ENCODE measurements at regions not wholly inside any gene's neighbourhood (a gene's known extent, or its start where the extent isn't known, plus 50 kb on each side); places are given as distances from the start of the nearest gene placed in this dataset.

- no peak for DNase-seq
Measured at GRCh38 chr1:43065191-43065590, 106.5 kb upstream of the SLC2A1 start.

- no peak for DNase-seq
Measured at GRCh38 chr1:43063394-43064219, 104.9 kb upstream of the SLC2A1 start.

GRCh38 chr1:43062527-43063095 is 103.9 kb upstream of the SLC2A1 start:
- DNase-seq, result no peak

DNA sequence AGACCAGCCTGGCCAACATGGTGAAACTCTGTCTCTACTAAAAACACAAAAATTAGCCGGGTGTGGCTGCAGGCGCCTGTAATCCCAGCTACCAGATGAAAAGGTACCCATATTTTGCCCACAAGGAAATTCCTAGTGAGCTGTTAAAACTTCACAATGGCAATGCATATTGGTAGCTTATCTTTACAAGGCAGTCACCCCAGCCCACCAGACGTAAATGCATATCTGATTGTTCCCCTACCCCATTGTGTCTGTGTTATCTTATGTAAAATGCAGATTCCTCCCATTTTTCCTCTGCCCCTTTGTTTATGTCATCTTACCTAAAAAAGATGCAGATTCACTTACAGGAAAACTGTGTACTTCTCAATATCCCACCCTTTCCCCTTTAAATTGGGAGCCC is 103.1 kb upstream of the SLC2A1 start:
- DNase-seq, result no peak

DNA sequence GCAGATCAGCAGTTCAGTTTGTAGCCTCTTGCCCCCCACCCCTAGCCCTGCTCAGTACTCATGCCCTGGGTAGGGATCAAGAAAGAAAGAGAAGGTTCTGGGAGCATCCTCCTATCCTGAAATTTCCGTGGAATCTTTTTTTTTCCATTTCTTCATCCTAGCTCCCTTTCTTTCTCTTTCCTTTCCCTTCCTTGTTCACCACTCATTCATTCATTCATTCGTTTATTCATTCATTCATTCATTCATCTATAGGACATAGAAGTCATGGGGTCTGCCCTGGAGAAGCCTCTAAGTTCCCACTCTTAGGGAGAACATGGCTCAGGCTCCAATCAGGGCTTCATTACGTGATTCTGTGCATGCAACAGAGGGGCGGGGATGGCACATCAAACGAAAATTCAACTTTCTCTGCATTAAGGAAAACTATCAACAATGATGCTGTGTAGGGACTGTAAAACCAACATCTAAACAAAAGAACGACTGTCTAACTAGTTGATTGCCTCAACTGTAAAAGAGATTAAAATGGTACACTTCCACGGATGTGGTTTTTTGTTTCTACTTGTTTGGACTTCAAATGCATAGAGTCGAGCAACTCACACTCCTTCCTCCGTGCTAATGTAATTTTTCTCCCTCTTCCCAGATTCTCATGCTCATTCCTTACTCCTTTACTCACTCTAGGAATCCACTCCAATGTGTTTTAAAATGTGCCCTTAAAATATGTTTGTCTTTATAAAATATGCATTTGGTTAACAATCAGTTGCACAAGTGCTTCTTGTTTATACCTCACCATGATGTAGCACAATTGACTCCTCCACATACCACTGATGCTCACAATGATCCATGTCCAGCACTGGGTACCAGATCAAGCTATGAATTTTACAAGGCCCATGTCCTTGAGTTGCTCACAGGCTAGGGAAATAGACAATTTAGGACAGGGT is 101.2 kb upstream of the SLC2A1 start:
- no peak for DNase-seq

- no peak for DNase-seq
Measured at GRCh38 chr1:43058545-43059360, 100.1 kb upstream of the SLC2A1 start.

GRCh38 chr1:43058056-43058455 is 99.4 kb upstream of the SLC2A1 start:
- no peak for DNase-seq

GRCh38 chr1:43057567-43057966 is 98.9 kb upstream of the SLC2A1 start:
- DNase-seq, result no peak

DNA sequence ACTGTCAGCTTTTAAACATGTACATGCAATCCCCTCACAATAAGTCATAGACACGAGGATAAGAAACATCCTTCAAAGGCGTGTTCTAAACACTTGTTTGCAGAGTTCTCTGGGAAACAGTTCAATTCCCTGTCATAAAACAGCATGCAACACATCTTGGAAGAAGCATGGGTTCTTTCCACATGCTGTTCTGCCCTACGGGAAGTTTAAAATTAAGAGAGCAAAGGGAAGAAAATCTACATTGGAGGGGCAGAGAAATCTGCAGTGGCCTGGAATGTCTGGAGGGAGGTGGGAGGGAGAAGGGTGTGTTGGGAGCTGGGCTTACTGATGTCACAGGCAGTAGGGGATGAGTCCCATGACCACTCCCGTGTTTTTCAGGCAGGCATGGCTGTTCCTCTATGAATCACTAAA is 98.3 kb upstream of the SLC2A1 start:
- no peak for DNase-seq

DNA sequence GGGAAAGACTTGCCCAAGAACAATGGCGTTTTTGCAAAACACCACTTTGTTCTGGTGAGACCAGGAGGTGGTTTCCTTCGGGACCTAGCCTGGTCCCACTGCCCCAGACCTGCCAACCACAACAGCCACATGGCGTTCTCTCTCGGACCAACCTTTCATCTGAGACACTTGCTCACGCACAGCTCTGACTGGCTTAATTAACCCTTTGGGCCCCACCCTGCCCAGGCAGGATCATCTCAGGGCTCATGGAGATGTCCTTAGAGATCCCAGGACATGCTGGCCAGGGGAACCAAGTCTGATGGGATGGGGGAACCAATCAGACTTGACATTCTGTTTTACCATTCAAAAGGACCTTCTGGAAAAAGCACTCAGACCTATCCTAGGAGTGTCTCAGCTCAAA is 97.8 kb upstream of the SLC2A1 start:
- no peak for DNase-seq

- no peak for DNase-seq
Measured at GRCh38 chr1:43054961-43055360, 96.3 kb upstream of the SLC2A1 start.

DNA sequence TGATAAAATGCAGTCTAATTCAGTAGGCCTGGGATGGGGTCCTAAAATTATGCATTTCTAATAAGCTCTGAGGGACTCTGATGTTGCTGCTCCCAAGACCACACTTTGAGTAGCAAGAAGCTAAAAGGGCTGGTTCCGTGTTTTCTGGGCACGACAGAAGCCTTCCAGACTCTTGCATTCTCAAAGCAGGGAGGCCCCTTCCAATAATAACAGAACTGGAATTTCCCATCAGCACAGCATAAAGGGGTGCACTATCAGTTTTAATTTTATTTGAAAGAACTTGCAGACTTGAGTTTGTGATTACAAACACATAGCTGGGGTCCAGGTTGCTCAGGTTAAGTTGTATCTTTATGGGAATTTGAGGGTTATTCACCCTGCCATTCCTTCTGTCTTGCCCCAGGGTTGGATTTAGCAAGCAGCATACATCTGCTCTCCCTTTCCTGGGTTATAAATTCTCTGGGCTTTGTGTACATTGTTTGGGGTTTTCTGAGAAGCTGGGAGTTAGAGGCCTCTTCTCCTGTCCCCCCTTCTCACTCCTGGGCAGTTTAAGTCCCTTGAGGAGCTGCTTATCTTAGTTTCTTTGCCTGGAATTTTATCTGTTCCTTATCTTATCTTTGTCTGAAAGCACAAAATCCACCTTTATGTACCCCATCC is 94.2 kb upstream of the SLC2A1 start:
- DNase-seq, result no peak

- no peak for DNase-seq
Measured at GRCh38 chr1:43052322-43052721, 93.7 kb upstream of the SLC2A1 start.

DNA sequence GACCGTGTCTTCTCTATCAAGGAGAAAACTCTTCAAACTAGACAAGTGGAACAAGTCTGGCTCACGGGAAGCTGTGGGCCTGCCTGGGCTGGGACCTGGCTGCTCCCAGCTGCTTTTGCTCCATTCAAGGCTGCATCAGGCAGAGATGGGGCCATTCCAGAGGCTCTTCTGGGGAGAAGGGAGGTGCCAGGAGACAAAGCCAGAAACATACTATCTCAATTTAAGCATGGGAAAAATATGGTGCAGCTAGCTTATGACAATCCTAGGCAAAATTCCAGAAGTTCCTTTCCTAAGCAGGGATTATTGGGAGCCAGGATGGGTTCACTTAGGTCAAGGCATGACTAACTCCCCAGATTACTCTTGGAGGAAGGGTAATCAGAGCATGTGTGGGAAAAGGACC is 90.8 kb upstream of the SLC2A1 start:
- no peak for DNase-seq

- no peak for DNase-seq
Measured at GRCh38 chr1:43048601-43049011, 89.9 kb upstream of the SLC2A1 start.

DNA sequence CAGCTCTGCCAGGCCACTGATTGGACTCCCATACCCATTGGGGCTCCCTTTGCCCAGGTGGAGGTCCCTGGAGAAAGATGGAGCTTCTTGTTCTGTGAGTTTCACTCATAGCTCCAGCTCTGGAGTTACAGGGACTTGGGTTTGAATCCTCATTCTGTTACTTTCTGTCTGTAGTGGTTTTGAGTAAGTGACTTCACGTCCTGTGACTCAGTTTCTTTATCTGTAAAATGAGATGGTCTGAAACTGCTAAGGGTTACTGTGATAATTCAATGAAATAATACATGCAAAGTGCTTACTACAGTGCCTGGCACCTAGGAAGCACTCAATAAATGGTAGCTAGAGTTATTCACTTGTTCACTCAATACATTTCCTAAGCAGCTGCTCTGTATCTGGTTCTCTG is 88.5 kb upstream of the SLC2A1 start:
- no peak for DNase-seq

DNA sequence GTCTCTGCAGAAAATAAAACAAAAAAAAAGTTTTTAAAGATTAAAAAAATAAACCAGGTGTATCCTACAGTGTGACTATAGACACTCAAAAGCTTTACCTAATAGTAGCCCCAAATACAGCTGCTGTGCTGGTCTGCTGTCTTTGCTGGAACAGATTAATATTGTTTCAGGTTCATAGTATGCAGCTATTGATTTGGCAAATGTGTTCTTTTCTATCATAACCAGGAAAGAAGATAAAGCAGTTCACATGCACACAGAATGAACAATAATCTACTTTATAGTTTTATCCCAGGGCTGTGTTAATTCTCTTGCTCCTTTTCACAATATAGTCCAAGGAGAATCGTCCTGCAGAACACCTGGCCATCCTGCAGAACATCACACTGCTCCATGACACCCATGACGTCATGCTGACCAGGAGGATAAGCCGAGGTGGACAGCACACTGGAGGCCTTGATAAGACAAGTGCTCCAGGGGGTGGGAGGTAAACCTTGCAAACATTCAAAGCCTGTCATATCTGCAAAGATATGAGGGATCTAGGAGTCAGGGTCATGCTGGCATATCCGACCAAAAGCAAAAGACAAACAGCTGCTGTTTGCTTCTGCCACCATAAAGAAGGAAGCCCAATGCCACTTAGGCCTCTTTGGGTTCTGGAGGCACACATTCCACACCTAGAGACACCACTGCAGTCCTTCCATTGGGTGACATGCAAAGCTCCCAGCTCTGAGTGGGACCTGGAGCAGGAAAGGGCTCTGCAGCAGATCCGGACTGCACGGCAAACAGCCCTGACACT is 86.1 kb upstream of the SLC2A1 start:
- DNase-seq, result no peak

- DNase-seq, result no peak
Measured at GRCh38 chr1:43043695-43044094, 85.0 kb upstream of the SLC2A1 start.

DNA sequence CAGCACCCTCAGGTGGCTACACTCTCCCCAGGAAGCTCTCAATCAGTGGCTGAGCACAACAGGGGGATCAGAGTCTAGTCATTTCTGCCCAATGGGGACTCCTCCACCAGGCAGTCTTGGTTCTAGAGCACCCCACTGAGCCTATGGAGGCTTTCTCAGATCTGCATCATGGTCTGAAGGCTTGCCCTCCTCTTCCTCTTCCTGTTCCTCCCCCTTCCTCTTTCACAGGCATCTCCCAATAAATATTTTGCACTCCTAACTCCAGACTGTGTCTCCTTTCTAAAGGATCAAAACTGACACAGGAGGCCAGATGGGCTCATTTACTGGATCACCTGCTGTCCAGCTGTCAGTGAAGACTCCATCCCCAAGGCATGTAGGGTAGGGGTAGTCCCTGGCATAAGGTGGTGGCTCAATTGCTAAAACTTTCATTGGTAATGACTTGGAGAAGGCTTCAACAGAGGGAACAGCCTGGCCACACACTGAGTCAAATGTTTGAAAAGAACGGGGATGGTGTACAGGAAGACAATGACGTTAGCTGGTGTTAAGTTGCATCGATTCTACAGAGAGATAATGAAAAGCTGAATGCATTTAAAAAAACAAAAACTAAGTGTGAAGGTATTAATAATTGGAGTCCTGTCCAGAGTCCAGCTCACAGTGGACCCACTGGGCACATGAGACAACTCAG is 84.2 kb upstream of the SLC2A1 start:
- DNase-seq, result no peak

GRCh38 chr1:43042127-43042526 is 83.5 kb upstream of the SLC2A1 start:
- no peak for DNase-seq

GRCh38 chr1:43041591-43041990 is 82.9 kb upstream of the SLC2A1 start:
- DNase-seq, result no peak

Measured in NCI-H187 treated with DMSO at 0.1 percent for 48 hours (cell line).